HFF-Myc (cell line): ENCODE measurements at regions not wholly inside any gene's neighbourhood (a gene's known extent, or its start where the extent isn't known, plus 50 kb on each side); places are given as distances from the start of the nearest gene placed in this dataset.

ENCODE experiments used
- DNase-seq: peaks from one replicate; pipeline ENCODE4 v3.0.0-alpha.2; 2011; ENCODE audit warnings: low read depth; ENCODE audit errors: extremely low read depth
- H3K4me3 ChIP-seq: replicated peaks from 2 replicates; pipeline ENCODE4 v1.5.1; 2011; ENCODE audit warnings: low read depth, mild to moderate bottlenecking, control low read depth, low read length
- TF ChIP-seq, protein P1 (sequence below): IDR thresholded peaks from 2 replicates; pipeline ENCODE4 v1.5.1; 2012; ENCODE audit warnings: mild to moderate bottlenecking, low read depth, low read length, control low read depth; ENCODE audit errors: missing control alignments

DNA sequence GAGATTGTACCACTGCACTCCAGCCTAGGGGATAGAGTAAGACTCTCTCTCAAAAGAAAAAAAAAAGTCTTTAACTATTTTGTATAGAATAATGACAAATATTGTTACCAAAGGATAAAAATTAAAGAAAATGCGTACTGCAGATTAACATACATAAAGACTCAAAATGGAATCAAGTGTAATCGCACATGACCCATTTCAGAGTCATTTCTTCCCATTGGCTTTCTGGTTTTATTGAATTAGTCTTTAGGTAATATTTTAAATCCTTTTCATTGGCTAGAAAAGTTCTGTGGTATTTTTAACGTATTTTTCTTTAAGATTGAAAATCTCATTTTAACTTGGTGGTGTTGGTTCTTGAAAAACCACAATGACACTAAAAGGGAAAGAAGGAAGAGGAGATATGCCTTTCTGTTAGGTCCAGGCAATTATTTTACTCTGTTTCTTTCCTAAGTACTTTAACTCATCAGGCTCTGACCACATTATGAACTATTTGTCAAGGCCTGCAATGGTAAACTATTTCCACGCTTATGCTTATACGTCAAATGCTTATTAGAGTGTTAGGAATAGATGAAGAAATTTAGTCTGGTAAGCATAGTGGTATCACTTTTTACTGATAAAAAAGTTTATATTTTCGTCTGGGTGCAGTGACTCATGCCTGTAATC is 52.3 kb downstream of the PLEKHG1 start:
- TF ChIP-seq, protein P1, sequence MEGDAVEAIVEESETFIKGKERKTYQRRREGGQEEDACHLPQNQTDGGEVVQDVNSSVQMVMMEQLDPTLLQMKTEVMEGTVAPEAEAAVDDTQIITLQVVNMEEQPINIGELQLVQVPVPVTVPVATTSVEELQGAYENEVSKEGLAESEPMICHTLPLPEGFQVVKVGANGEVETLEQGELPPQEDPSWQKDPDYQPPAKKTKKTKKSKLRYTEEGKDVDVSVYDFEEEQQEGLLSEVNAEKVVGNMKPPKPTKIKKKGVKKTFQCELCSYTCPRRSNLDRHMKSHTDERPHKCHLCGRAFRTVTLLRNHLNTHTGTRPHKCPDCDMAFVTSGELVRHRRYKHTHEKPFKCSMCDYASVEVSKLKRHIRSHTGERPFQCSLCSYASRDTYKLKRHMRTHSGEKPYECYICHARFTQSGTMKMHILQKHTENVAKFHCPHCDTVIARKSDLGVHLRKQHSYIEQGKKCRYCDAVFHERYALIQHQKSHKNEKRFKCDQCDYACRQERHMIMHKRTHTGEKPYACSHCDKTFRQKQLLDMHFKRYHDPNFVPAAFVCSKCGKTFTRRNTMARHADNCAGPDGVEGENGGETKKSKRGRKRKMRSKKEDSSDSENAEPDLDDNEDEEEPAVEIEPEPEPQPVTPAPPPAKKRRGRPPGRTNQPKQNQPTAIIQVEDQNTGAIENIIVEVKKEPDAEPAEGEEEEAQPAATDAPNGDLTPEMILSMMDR: no peak
- no peak overlapping the region for H3K4me3 ChIP-seq
- no peak for DNase-seq

DNA sequence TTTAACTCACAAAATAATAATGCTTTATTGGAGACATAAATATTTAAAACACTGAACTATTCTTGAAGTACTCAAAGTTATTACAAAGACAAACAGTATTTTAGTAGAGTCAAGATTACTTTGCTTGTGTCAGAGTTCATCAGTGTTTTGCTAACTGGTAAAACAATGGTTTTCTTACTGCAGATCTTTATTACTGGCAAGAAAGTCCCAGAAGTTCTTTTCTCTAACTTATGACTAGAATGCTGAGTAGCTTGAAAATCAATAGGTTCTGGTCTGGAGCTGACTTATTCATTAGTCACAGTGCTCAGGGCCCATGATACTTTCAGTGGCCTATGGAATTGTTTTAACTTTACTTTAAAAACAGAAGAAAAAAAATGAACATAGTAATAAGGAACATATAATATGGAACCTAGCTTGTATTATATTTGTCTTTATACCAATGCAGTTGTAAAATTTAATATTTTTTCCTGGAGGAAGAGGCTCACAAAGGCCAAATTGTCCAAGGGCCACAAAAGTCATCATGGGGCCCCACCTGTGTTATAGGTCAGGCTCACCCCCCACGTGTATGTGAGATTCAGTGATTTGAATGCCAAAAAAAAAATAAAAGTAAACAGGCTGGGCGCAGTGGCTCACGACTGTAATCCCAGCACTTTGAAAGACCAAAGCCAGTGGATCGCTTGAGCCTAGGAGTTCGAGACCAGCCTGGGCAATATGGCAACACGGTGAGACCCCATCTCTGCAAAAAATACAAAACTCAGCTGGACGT is 53.3 kb downstream of the PLEKHG1 start:
- TF ChIP-seq, protein P1: no peak
- H3K4me3 ChIP-seq: no peak overlapping the region
- no peak for DNase-seq

DNA sequence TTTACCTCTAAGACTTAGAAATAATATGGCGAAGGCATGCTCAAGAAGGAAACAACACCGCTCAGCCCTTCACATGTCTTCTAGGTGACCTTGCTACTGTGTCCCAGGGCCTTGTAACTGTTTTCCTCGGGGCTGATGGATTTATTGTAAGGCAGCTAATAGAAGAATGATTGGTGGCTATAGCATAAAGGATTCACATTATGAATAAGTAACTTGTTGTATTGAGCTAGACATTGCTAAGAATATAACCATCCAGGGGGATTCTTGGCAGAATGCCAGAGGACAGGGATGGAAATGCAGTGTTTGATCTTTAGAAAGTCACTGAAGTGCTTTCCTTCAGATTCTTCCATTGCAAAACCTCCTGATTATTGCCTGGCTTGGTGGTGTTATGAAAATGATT is 54.9 kb downstream of the PLEKHG1 start:
- TF ChIP-seq, protein P1: no peak
- no peak overlapping the region for H3K4me3 ChIP-seq
- no peak for DNase-seq

DNA sequence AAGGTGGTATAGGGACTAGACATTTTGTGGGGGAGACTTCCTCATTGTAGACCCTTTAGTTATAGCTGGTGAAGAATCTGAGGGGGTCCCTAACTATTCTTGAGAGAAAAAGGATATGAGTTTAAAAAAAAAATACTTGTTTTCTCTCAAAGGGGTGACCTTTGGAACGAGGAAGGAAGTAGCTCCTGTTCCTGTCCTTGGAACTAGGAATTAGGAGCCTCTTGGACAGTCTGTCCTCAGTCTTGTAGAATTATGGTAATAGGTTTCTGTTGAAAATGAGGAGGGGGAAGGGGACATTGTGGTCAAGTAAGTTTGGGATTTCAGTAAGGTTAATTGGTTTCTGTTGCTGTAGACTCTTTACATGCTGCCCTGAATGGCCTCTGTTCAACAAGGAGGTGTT is 56.5 kb downstream of the PLEKHG1 start:
- H3K4me3 ChIP-seq: no peak overlapping the region
- TF ChIP-seq, protein P1: no peak
- DNase-seq: no peak

DNA sequence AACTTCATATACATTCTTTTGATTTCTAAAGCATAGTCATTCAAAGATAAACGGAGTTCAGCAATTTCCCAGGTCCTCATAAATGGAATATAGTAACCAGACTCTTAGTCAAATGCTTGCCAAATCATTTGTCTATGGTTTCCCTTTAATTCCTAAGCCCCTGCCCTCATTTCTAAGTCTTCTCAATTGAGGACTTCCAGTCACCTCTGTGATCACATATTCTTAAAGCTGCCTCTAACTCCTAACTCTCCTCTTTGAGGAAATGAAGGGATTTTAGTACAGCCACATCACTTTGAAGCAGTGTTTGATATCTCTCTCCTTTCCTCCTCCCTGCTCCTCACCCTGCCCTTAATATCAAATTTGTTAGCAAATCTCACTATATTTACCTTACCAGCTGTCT is 58.7 kb downstream of the PLEKHG1 start:
- DNase-seq: no peak
- TF ChIP-seq, protein P1: no peak

DNA sequence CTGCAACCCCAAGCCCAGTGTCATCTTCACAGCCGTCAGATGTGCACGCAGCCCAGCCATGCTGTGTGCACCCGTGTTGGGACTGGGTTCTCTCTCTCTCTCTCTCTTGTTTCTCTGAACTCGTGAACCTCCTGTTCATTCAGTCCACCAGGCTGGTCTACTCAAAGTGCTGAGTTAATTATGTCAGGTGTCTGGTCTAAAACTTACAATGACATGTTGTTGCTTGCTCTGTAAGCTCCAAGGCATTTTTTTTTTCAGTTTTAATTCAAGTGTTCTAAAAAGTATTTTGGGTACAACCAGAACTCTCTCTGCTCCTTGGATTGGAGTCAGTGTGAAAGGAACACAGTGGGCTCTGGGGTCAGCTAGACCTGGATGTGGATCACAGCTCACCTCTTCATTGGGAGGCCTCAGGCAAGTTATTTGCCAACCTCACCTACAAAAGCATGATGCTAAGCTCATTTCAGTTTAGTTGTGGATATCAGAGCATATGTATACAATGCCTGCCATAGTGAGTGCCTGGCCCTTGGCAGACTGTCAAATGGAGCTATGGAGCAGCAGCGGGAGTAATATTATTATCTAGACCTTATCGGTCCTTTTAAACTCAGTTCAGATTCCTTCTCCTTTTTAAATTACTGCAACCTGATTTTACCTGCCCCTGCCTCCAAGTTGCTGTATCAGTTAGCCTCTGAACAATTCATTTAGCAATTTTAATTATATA is 59.5 kb downstream of the PLEKHG1 start:
- TF ChIP-seq, protein P1: no peak
- H3K4me3 ChIP-seq: no peak overlapping the region
- DNase-seq: no peak

More for the DNA sequence above, 58.7 kb downstream of the PLEKHG1 start:
- H3K4me3 ChIP-seq: no peak overlapping the region
